Hepatocyte (in vitro differentiated cells): ENCODE measurements at regions not wholly inside any gene's neighbourhood (a gene's known extent, or its start where the extent isn't known, plus 50 kb on each side); places are given as distances from the start of the nearest gene placed in this dataset.

ENCODE experiments used
- EZH2 ChIP-seq: fragments of 200-600 bp; sonication (generic); IDR thresholded peaks from 2 replicates; pipeline ENCODE4 v1.6.1; 2016; ENCODE audit warnings: antibody characterized with exemption, mild to moderate bottlenecking, borderline replicate concordance
- EZH2phosphoT487 ChIP-seq: fragments of 200-600 bp; sonication (generic); IDR thresholded peaks from one replicate; pipeline ENCODE4 v1.6.1; 2018; ENCODE audit warnings: antibody characterized with exemption, mild to moderate bottlenecking, low read depth, moderate library complexity; ENCODE audit not compliant: unreplicated experiment, severe bottlenecking
- TF ChIP-seq, protein P1 (sequence below): fragments of 200-600 bp; sonication (generic); IDR thresholded peaks from 2 replicates; pipeline ENCODE4 v1.5.1; 2016; ENCODE audit warnings: antibody characterized with exemption, mild to moderate bottlenecking; ENCODE audit not compliant: poor library complexity

DNA sequence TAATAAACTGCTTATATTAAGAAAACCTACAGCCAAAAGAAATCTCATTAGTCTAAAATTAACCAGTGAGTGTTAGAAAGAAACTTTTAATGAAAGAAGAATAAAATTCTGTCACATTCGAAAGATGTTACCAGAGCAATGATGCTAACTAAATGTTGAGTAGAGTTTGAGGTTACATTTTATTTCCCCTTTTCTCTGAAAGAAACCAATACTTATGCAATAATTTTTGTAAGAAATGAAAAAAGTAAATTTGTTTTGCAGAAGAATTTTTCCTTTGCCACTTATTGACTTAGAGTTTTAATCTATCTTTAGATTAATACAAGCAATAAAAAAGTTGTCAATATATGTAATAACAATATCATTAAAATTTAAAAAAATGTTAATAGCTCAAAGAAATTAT lies 574.0 kb upstream of the GALNTL6 start:
- TF ChIP-seq, protein P1, sequence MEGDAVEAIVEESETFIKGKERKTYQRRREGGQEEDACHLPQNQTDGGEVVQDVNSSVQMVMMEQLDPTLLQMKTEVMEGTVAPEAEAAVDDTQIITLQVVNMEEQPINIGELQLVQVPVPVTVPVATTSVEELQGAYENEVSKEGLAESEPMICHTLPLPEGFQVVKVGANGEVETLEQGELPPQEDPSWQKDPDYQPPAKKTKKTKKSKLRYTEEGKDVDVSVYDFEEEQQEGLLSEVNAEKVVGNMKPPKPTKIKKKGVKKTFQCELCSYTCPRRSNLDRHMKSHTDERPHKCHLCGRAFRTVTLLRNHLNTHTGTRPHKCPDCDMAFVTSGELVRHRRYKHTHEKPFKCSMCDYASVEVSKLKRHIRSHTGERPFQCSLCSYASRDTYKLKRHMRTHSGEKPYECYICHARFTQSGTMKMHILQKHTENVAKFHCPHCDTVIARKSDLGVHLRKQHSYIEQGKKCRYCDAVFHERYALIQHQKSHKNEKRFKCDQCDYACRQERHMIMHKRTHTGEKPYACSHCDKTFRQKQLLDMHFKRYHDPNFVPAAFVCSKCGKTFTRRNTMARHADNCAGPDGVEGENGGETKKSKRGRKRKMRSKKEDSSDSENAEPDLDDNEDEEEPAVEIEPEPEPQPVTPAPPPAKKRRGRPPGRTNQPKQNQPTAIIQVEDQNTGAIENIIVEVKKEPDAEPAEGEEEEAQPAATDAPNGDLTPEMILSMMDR: no peak
- TF ChIP-seq EZH2 (no peak), EZH2phosphoT487 (no peak)
